ENCODE measurements at regions not wholly inside any gene's neighbourhood (a gene's known extent, or its start where the extent isn't known, plus 50 kb on each side); places are given as distances from the start of the nearest gene placed in this dataset.

- Histone ChIP-seq H3K9me3 (ENCODE audit: insufficient read depth, low read length) (0 out of 2 replicates have a peak, but pooled peaks cover 9% of the 10 kb centered on the region), H3K27me3 (ENCODE audit: insufficient read depth, insufficient read length) (no peaks in the 10 kb centered on the region), H3K4me3 (ENCODE audit: insufficient read length, low read depth) (no peak overlapping the region), H3K4me1 (ENCODE audit: insufficient read depth, insufficient read length) (no peaks in the 10 kb centered on the region), H3K9ac (ENCODE audit: insufficient read length, low read depth) (no peak overlapping the region), H3K36me3 (ENCODE audit: insufficient read depth, insufficient read length, low read length) (no peaks in the 10 kb centered on the region)
- TF ChIP-seq YY1 (IDR thresholded peaks at IDR 0.05; ENCODE audit: insufficient read depth, insufficient read length), result no peak
- DNase-seq (ENCODE audit: low read depth, low spot score), result no peak
Observed at GRCh38 chr7:13414181-13414580, 575.3 kb downstream of the ETV1 start.

GRCh38 chr7:13414661-13415107 lies 574.8 kb downstream of the ETV1 start:
- Histone ChIP-seq H3K4me1 (ENCODE audit: insufficient read depth, insufficient read length) (no peaks in the 10 kb centered on the region), H3K36me3 (ENCODE audit: insufficient read depth, insufficient read length, low read length) (no peaks in the 10 kb centered on the region), H3K27me3 (ENCODE audit: insufficient read depth, insufficient read length) (no peaks in the 10 kb centered on the region), H3K9ac (ENCODE audit: insufficient read length, low read depth) (no peak overlapping the region), H3K4me3 (ENCODE audit: insufficient read length, low read depth) (no peak overlapping the region), H3K9me3 (ENCODE audit: insufficient read depth, low read length) (0 out of 2 replicates have a peak, but pooled peaks cover 9% of the 10 kb centered on the region)
- TF ChIP-seq SUZ12 (IDR thresholded peaks at IDR 0.05; ENCODE audit: extremely low read depth, insufficient read depth, insufficient read length) (no peak), ZNF274 (IDR thresholded peaks at IDR 0.05; ENCODE audit: low read depth, low read length) (no peak), YY1 (IDR thresholded peaks at IDR 0.05; ENCODE audit: insufficient read depth, insufficient read length) (no peak)
- DNase-seq (ENCODE audit: low read depth, low spot score), result no peak

DNA sequence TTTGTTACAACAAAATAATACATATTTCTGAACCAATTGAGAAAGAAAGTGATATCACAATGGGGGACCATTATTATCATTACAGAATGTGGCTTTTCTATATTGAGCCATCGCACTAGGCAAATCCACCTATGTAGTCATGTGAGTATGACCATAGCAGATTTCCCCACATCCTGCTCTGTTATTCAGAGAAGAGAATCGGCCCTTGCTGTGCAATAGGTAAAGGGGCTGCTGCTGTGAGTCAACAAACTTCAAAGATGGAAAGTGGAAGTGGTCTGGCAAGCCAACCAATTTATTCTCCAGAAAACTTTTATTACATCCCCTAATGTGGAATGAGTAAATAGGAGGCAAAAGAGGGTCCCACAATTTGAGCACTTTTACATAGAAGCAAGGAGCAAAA lies 573.4 kb downstream of the ETV1 start:
- no peaks in the 10 kb centered on the region for H3K27me3 ChIP-seq (ENCODE audit: insufficient read depth, insufficient read length)
- H3K9me3 ChIP-seq (ENCODE audit: insufficient read depth, low read length), result peaks cover 17% of the 10 kb centered on the region; the same call in 1 of the 2 replicates
- no peak for DNase-seq (ENCODE audit: low read depth, low spot score)
- no peaks in the 10 kb centered on the region for H3K4me1 ChIP-seq (ENCODE audit: insufficient read depth, insufficient read length)
- no peak for TF ChIP-seq YY1 (IDR thresholded peaks at IDR 0.05; ENCODE audit: insufficient read depth, insufficient read length)
- TF ChIP-seq SUZ12 (IDR thresholded peaks at IDR 0.05; ENCODE audit: extremely low read depth, insufficient read depth, insufficient read length), result no peak
- no peak for TF ChIP-seq ZNF274 (IDR thresholded peaks at IDR 0.05; ENCODE audit: low read depth, low read length)
- H3K36me3 ChIP-seq (ENCODE audit: insufficient read depth, insufficient read length, low read length), result no peaks in the 10 kb centered on the region
- H3K4me3 ChIP-seq (ENCODE audit: insufficient read length, low read depth), result no peak overlapping the region
- H3K9ac ChIP-seq (ENCODE audit: insufficient read length, low read depth), result no peak overlapping the region

DNA sequence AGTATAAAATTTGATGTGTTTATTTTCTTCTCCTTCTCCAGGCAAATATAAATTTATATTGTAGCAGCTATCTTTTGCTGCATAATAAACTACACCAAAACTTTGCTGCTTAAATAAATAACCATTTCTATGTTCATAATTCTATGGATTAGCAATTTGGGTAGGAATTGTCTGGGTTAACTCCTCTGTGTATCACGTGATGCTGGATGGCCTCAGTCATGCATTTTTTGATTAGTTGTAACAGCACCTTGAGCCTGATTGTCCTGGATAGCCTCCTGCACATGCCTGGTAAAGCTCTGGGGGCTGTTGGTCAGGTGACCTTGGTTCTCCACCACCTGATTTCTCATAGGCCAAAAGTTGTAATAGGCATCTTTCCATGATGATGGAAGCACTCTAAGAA lies 572.9 kb downstream of the ETV1 start:
- H3K4me1 ChIP-seq (ENCODE audit: insufficient read depth, insufficient read length), result no peaks in the 10 kb centered on the region
- TF ChIP-seq ZNF274 (IDR thresholded peaks at IDR 0.05; ENCODE audit: low read depth, low read length) (no peak), SUZ12 (IDR thresholded peaks at IDR 0.05; ENCODE audit: extremely low read depth, insufficient read depth, insufficient read length) (no peak), YY1 (IDR thresholded peaks at IDR 0.05; ENCODE audit: insufficient read depth, insufficient read length) (no peak)
- H3K4me3 ChIP-seq (ENCODE audit: insufficient read length, low read depth), result no peak overlapping the region
- no peak for DNase-seq (ENCODE audit: low read depth, low spot score)
- no peaks in the 10 kb centered on the region for H3K27me3 ChIP-seq (ENCODE audit: insufficient read depth, insufficient read length)
- H3K9me3 ChIP-seq (ENCODE audit: insufficient read depth, low read length), result peaks cover 22% of the 10 kb centered on the region
- H3K36me3 ChIP-seq (ENCODE audit: insufficient read depth, insufficient read length, low read length), result no peaks in the 10 kb centered on the region
- no peak overlapping the region for H3K9ac ChIP-seq (ENCODE audit: insufficient read length, low read depth)

GRCh38 chr7:13420726-13421125 lies 568.7 kb downstream of the ETV1 start:
- DNase-seq (ENCODE audit: low read depth, low spot score), result no peak
- Histone ChIP-seq H3K36me3 (ENCODE audit: insufficient read depth, insufficient read length, low read length) (no peaks in the 10 kb centered on the region), H3K4me3 (ENCODE audit: insufficient read length, low read depth) (no peak overlapping the region), H3K9me3 (ENCODE audit: insufficient read depth, low read length) (peaks cover 40% of the 10 kb centered on the region), H3K9ac (ENCODE audit: insufficient read length, low read depth) (no peak overlapping the region), H3K27me3 (ENCODE audit: insufficient read depth, insufficient read length) (no peaks in the 10 kb centered on the region), H3K4me1 (ENCODE audit: insufficient read depth, insufficient read length) (no peaks in the 10 kb centered on the region)
- TF ChIP-seq YY1 (IDR thresholded peaks at IDR 0.05; ENCODE audit: insufficient read depth, insufficient read length) (no peak), ZNF274 (IDR thresholded peaks at IDR 0.05; ENCODE audit: low read depth, low read length) (no peak), SUZ12 (IDR thresholded peaks at IDR 0.05; ENCODE audit: extremely low read depth, insufficient read depth, insufficient read length) (no peak)

DNA sequence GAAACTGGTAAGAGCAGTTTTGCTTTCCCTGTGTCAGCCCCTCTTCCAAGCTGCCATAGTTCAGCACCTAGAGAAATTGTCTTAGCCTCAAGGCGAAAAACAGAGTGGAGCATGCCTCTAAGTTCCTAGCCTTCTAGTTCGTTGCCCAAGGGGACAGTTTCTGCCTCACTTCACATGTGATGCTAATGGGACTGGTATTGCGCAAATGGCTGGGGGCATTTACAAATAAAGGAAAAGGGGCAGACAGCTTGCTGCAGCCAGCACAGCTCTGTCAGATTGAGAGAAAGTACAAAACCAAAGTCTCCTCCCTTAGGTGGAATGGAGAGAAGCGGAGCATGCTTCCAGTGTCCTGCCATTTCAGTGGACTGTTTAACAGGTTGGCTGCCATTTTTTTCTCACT lies 567.7 kb downstream of the ETV1 start:
- Histone ChIP-seq H3K4me1 (ENCODE audit: insufficient read depth, insufficient read length) (no peaks in the 10 kb centered on the region), H3K9ac (ENCODE audit: insufficient read length, low read depth) (no peak overlapping the region), H3K36me3 (ENCODE audit: insufficient read depth, insufficient read length, low read length) (no peaks in the 10 kb centered on the region), H3K9me3 (ENCODE audit: insufficient read depth, low read length) (peaks cover 40% of the 10 kb centered on the region), H3K4me3 (ENCODE audit: insufficient read length, low read depth) (no peak overlapping the region), H3K27me3 (ENCODE audit: insufficient read depth, insufficient read length) (no peaks in the 10 kb centered on the region)
- TF ChIP-seq SUZ12 (IDR thresholded peaks at IDR 0.05; ENCODE audit: extremely low read depth, insufficient read depth, insufficient read length), result no peak
- TF ChIP-seq YY1 (IDR thresholded peaks at IDR 0.05; ENCODE audit: insufficient read depth, insufficient read length), result no peak
- no peak for TF ChIP-seq ZNF274 (IDR thresholded peaks at IDR 0.05; ENCODE audit: low read depth, low read length)
- DNase-seq (ENCODE audit: low read depth, low spot score), result no peak

GRCh38 chr7:13433946-13434345 lies 555.5 kb downstream of the ETV1 start:
- TF ChIP-seq ZNF274 (IDR thresholded peaks at IDR 0.05; ENCODE audit: low read depth, low read length) (no peak), YY1 (IDR thresholded peaks at IDR 0.05; ENCODE audit: insufficient read depth, insufficient read length) (no peak), SUZ12 (IDR thresholded peaks at IDR 0.05; ENCODE audit: extremely low read depth, insufficient read depth, insufficient read length) (no peak)
- Histone ChIP-seq H3K9me3 (ENCODE audit: insufficient read depth, low read length) (no peaks in the 10 kb centered on the region), H3K4me3 (ENCODE audit: insufficient read length, low read depth) (no peak overlapping the region), H3K36me3 (ENCODE audit: insufficient read depth, insufficient read length, low read length) (no peaks in the 10 kb centered on the region), H3K27me3 (ENCODE audit: insufficient read depth, insufficient read length) (no peaks in the 10 kb centered on the region), H3K4me1 (ENCODE audit: insufficient read depth, insufficient read length) (no peaks in the 10 kb centered on the region), H3K9ac (ENCODE audit: insufficient read length, low read depth) (no peak overlapping the region)
- no peak for DNase-seq (ENCODE audit: low read depth, low spot score)

DNA sequence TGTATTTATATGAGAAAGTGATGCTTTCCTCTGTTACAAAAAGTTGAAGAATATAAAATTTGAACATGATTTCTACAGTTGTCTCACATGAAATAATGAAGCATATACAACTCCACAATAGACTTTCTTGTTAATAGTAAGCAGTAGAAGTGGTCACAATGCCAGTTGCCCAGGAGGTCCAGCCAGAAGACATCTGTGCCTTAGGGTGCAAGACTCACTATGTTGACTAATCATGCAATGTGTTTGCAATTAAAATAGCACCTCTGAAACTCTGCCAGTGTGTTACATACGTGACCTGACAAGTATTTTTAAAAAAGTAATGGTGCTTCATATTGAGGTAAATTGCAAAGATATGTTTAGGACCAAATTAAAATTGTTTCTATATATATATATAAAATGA lies 547.2 kb downstream of the ETV1 start:
- DNase-seq (ENCODE audit: low read depth, low spot score), result no peak
- H3K9ac ChIP-seq (ENCODE audit: insufficient read length, low read depth), result no peak overlapping the region
- no peaks in the 10 kb centered on the region for H3K9me3 ChIP-seq (ENCODE audit: insufficient read depth, low read length)
- no peaks in the 10 kb centered on the region for H3K36me3 ChIP-seq (ENCODE audit: insufficient read depth, insufficient read length, low read length)
- no peaks in the 10 kb centered on the region for H3K4me1 ChIP-seq (ENCODE audit: insufficient read depth, insufficient read length)
- TF ChIP-seq SUZ12 (IDR thresholded peaks at IDR 0.05; ENCODE audit: extremely low read depth, insufficient read depth, insufficient read length), result no peak
- no peak for TF ChIP-seq ZNF274 (IDR thresholded peaks at IDR 0.05; ENCODE audit: low read depth, low read length)
- no peak for TF ChIP-seq YY1 (IDR thresholded peaks at IDR 0.05; ENCODE audit: insufficient read depth, insufficient read length)
- H3K27me3 ChIP-seq (ENCODE audit: insufficient read depth, insufficient read length), result no peaks in the 10 kb centered on the region
- H3K4me3 ChIP-seq (ENCODE audit: insufficient read length, low read depth), result no peak overlapping the region
